ENCODE measurements at regions not wholly inside any gene's neighbourhood (a gene's known extent, or its start where the extent isn't known, plus 50 kb on each side); places are given as distances from the start of the nearest gene placed in this dataset.

DNA sequence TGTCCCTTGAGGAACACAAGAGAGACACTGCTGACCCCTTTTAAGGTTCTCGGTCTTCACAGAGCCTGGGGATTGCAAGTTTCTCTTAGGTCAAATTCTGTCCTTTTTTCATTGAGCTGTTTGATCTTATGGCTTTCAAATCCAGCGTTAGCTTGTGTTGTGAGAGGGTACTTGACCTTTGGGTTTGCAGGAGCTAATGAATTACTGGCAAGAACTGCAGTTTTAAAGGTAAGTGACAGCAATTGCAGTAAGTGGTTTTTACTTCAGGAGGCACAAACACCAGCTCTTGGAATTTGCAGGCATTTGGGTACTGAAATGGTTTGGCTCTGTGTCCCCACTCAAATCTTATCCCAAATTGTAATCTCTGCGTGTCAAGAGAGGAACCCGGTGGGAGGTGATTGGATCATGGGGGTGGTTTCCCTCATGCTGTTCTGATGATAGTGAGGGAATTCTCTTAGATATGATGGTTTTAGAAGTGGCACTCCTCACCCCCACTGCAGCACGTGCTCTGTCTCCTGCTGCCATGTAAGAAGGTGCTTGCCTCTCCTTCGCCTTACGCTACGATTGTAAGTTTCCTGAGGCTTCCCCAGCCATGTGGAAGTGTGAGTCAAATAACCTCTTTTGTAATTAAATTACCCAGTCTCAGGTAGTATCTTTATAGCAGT is 134.5 kb upstream of the LYPLAL1 start:
- no peaks in the 10 kb centered on the region for H3K27me3 ChIP-seq (replicated peaks; ENCODE audit: insufficient read depth)
- H3K9me3 ChIP-seq, result no peaks in the 10 kb centered on the region
- no peaks in the 10 kb centered on the region for H3K36me3 ChIP-seq
- TF ChIP-seq, protein P1, sequence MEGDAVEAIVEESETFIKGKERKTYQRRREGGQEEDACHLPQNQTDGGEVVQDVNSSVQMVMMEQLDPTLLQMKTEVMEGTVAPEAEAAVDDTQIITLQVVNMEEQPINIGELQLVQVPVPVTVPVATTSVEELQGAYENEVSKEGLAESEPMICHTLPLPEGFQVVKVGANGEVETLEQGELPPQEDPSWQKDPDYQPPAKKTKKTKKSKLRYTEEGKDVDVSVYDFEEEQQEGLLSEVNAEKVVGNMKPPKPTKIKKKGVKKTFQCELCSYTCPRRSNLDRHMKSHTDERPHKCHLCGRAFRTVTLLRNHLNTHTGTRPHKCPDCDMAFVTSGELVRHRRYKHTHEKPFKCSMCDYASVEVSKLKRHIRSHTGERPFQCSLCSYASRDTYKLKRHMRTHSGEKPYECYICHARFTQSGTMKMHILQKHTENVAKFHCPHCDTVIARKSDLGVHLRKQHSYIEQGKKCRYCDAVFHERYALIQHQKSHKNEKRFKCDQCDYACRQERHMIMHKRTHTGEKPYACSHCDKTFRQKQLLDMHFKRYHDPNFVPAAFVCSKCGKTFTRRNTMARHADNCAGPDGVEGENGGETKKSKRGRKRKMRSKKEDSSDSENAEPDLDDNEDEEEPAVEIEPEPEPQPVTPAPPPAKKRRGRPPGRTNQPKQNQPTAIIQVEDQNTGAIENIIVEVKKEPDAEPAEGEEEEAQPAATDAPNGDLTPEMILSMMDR (IDR thresholded peaks at IDR 0.05), result no peak
- intact Hi-C loops (cut with DNase I), result no loop called here
- no peaks in the 10 kb centered on the region for H3K4me1 ChIP-seq (replicated peaks)
- WGBS, result 92% methylated on average over 8 of the region's 8 CpGs
- H3K4me3 ChIP-seq, result no peak overlapping the region
- H3K27ac ChIP-seq, result no peak overlapping the region
- no peak for DNase-seq (ENCODE audit: low spot score)

GRCh38 chr1:219039682-219040154 is 134.0 kb upstream of the LYPLAL1 start:
- no peak overlapping the region for H3K27ac ChIP-seq
- H3K36me3 ChIP-seq, result no peaks in the 10 kb centered on the region
- H3K4me1 ChIP-seq (replicated peaks), result no peaks in the 10 kb centered on the region
- no peaks in the 10 kb centered on the region for H3K27me3 ChIP-seq (replicated peaks; ENCODE audit: insufficient read depth)
- DNase-seq (ENCODE audit: low spot score), result no peak
- TF ChIP-seq POLR2A (IDR thresholded peaks at IDR 0.05), result no peak
- no peak for TF ChIP-seq POLR2AphosphoS5 (IDR thresholded peaks at IDR 0.05)
- TF ChIP-seq, protein P1 (IDR thresholded peaks at IDR 0.05), result no peak
- intact Hi-C loops (cut with DNase I), result no loop called here
- 88% methylated on average over 2 of the region's 2 CpGs for WGBS
- H3K9me3 ChIP-seq, result no peaks in the 10 kb centered on the region
- H3K4me3 ChIP-seq, result no peak overlapping the region

DNA sequence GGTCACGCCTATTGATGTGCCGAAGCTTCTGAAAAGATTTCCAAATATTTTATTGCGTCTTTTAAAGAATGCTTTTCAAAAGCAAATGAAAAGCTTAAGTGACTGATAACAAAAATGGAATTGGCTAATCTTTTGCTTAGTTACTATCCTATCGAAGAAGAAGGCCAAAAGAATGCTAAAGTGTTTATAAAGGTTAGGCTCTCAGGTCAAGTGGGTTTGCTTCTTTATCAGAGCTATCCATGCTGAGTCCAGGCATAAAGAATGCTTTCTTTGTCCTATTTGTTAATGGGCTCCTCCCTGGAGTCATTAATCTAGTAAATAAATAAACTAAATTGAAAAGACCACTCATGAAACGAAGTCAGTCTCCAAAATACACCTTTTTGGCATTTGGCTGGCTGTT is 133.4 kb upstream of the LYPLAL1 start:
- H3K27ac ChIP-seq, result no peak overlapping the region

GRCh38 chr1:219041141-219041540 is 132.5 kb upstream of the LYPLAL1 start:
- TF ChIP-seq, protein P1 (IDR thresholded peaks at IDR 0.05), result no peak
- TF ChIP-seq POLR2A (IDR thresholded peaks at IDR 0.05), result no peak
- TF ChIP-seq POLR2AphosphoS5 (IDR thresholded peaks at IDR 0.05), result no peak
- H3K4me1 ChIP-seq (replicated peaks), result no peaks in the 10 kb centered on the region
- no peak overlapping the region for H3K4me3 ChIP-seq
- no peaks in the 10 kb centered on the region for H3K36me3 ChIP-seq
- intact Hi-C loops (cut with DNase I), result no loop called here
- no peaks in the 10 kb centered on the region for H3K9me3 ChIP-seq
- H3K27ac ChIP-seq, result no peak overlapping the region
- no peaks in the 10 kb centered on the region for H3K27me3 ChIP-seq (replicated peaks; ENCODE audit: insufficient read depth)
- no peak for DNase-seq (ENCODE audit: low spot score)

More for the DNA sequence above, 133.4 kb upstream of the LYPLAL1 start:
- H3K4me1 ChIP-seq (replicated peaks), result no peaks in the 10 kb centered on the region
- no peaks in the 10 kb centered on the region for H3K27me3 ChIP-seq (replicated peaks; ENCODE audit: insufficient read depth)
- intact Hi-C loops (cut with DNase I), result no loop called here
- no peak for DNase-seq (ENCODE audit: low spot score)
- no peaks in the 10 kb centered on the region for H3K9me3 ChIP-seq
- TF ChIP-seq POLR2A (IDR thresholded peaks at IDR 0.05) (no peak), POLR2AphosphoS5 (IDR thresholded peaks at IDR 0.05) (no peak)
- TF ChIP-seq, protein P1 (IDR thresholded peaks at IDR 0.05), result no peak
- 80% methylated on average over 5 of the region's 5 CpGs for WGBS
- no peaks in the 10 kb centered on the region for H3K36me3 ChIP-seq
- H3K4me3 ChIP-seq, result no peak overlapping the region

DNA sequence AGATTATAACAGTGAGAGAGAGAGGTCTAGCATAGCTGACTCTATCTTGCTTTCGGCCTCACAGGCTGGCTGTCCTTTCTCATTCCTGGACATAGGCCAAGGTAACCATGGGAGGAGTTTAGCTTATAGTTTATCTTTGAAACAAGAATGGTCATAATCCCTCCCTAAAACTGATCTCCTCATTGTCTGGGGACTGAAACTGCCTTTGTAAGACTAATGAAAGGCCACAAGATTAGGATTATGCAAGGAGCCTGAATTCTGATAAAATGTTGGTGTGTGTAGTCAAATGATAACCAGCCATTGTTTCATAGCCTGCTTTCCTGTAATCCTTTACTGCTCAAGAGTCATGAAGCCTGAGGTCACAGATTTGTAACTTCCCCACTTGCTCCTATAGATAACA is 131.9 kb upstream of the LYPLAL1 start:
- WGBS, result 91% methylated on average over 1 of the region's 1 CpG
- intact Hi-C loops (cut with DNase I), result no loop called here
- no peak overlapping the region for H3K4me3 ChIP-seq
- H3K4me1 ChIP-seq (replicated peaks), result no peaks in the 10 kb centered on the region
- H3K9me3 ChIP-seq, result no peaks in the 10 kb centered on the region
- TF ChIP-seq POLR2A (IDR thresholded peaks at IDR 0.05), result no peak
- TF ChIP-seq POLR2AphosphoS5 (IDR thresholded peaks at IDR 0.05), result no peak
- TF ChIP-seq, protein P1 (IDR thresholded peaks at IDR 0.05), result no peak
- no peak for DNase-seq (ENCODE audit: low spot score)
- H3K27me3 ChIP-seq (replicated peaks; ENCODE audit: insufficient read depth), result no peaks in the 10 kb centered on the region
- H3K36me3 ChIP-seq, result no peaks in the 10 kb centered on the region
- no peak overlapping the region for H3K27ac ChIP-seq
